IMR-90 (cell line): ENCODE measurements at regions not wholly inside any gene's neighbourhood (a gene's known extent, or its start where the extent isn't known, plus 50 kb on each side); places are given as distances from the start of the nearest gene placed in this dataset.

Source experiments
- ATAC-seq: fragments of 200-7000 bp; cut with Tn5 transposase; 2 replicates; pipeline ENCODE4 v1.9.1; 2020; ENCODE audit warnings: low read depth, mild to moderate bottlenecking, moderate library complexity
- BruUV-seq: library from RNA; stranded (reverse); fragments of 400-500 nt; replicated peaks from 2 replicates; lab custom pipeline; 2021; lab: Mats Ljungman, UMichigan
- CTCF ChIA-PET: fragments of 300-600 bp; formaldehyde crosslinking; extraction: SDS; loops from one replicate; lab custom pipeline; 2021; ENCODE audit warnings: antibody characterized with exemption; lab: Yijun Ruan, JAX
- POLR2A ChIA-PET: fragments of 300-600 bp; sonication (Branson Sonifier 250); formaldehyde crosslinking; loops from one replicate; lab custom pipeline; 2022; ENCODE audit warnings: antibody characterized with exemption; ENCODE audit not compliant: unreplicated experiment; lab: Charles Lee
- DNase-seq: peaks from one replicate; pipeline ENCODE4 v3.0.0; 2013
- H2AFZ ChIP-seq: replicated peaks from 2 replicates; pipeline ENCODE3; 2013; ENCODE audit warnings: low read length, mild to moderate bottlenecking; ENCODE audit not compliant: poor library complexity
- H2AK5ac ChIP-seq: 2 replicates; pipeline ENCODE4 v1.6.1; 2013; ENCODE audit warnings: low read depth, low read length, inconsistent platforms
- H2AK9ac ChIP-seq: replicated peaks from 2 replicates; pipeline ENCODE3; 2013; ENCODE audit warnings: mild to moderate bottlenecking, low read depth, low read length, moderate library complexity; ENCODE audit not compliant: poor library complexity
- H2BK120ac ChIP-seq: 2 replicates; pipeline ENCODE4 v1.6.1; 2013; ENCODE audit warnings: low read depth, low read length, inconsistent platforms
- H2BK15ac ChIP-seq: 3 replicates; pipeline ENCODE4 v1.6.1; 2013; ENCODE audit warnings: low read depth, low read length, inconsistent platforms
- H2BK20ac ChIP-seq: 2 replicates; pipeline ENCODE4 v1.6.1; 2013; ENCODE audit warnings: low read depth, mild to moderate bottlenecking, inconsistent platforms, low read length, moderate library complexity
- H2BK5ac ChIP-seq: 2 replicates; pipeline ENCODE4 v1.6.1; 2013; ENCODE audit warnings: mild to moderate bottlenecking, low read depth, low read length, inconsistent platforms; ENCODE audit not compliant: poor library complexity, severe bottlenecking
- H3K14ac ChIP-seq: replicated peaks from 2 replicates; pipeline ENCODE4 v1.6.1; 2013; ENCODE audit warnings: low read depth, low read length, inconsistent platforms
- H3K18ac ChIP-seq: 2 replicates; pipeline ENCODE4 v1.6.1; 2013; ENCODE audit warnings: low read depth, low read length, control low read depth
- H3K23ac ChIP-seq: 2 replicates; pipeline ENCODE4 v1.6.1; 2013; ENCODE audit warnings: low read depth, low read length, inconsistent platforms
- H3K27ac ChIP-seq: 2 replicates; pipeline ENCODE4 v1.5.1; 2013; ENCODE audit warnings: mild to moderate bottlenecking, control low read depth, low read length; ENCODE audit not compliant: insufficient read depth
- H3K27me3 ChIP-seq: 2 replicates; pipeline ENCODE4 v1.6.1; 2013; ENCODE audit warnings: low read length; ENCODE audit not compliant: control insufficient read depth, insufficient read depth
- H3K36me3 ChIP-seq: 2 replicates; pipeline ENCODE4 v1.6.1; 2013; ENCODE audit warnings: low read length, mixed read lengths; ENCODE audit not compliant: control insufficient read depth, insufficient read depth
- H3K4ac ChIP-seq: 2 replicates; pipeline ENCODE4 v1.6.1; 2013; ENCODE audit warnings: low read depth, low read length, inconsistent platforms
- H3K4me1 ChIP-seq: 2 replicates; pipeline ENCODE4 v1.6.1; 2013; ENCODE audit warnings: low read length, mixed read lengths; ENCODE audit not compliant: control insufficient read depth, insufficient read depth
- H3K4me2 ChIP-seq: 2 replicates; pipeline ENCODE4 v1.6.1; 2013; ENCODE audit warnings: low read depth, mild to moderate bottlenecking, control low read depth, low read length, moderate library complexity
- H3K4me3 ChIP-seq: 2 replicates; pipeline ENCODE4 v1.5.1; 2013; ENCODE audit warnings: low read depth, mild to moderate bottlenecking, control low read depth, low read length, moderate library complexity; ENCODE audit not compliant: insufficient read depth
- H3K56ac ChIP-seq: 2 replicates; pipeline ENCODE4 v1.6.1; 2013; ENCODE audit warnings: low read length, inconsistent platforms; ENCODE audit not compliant: insufficient read depth; ENCODE audit errors: extremely low read depth
- H3K79me1 ChIP-seq, 2 experiments: 2 replicates each; pipeline ENCODE4 v1.6.1; 2013; ENCODE audit warnings: low read length in 2 of 2, inconsistent platforms in 1 of 2, low read depth in 1 of 2
- H3K9ac ChIP-seq: 2 replicates; pipeline ENCODE4 v1.6.1; 2013; ENCODE audit warnings: low read depth, low read length, control low read depth
- H3K9me1 ChIP-seq: 2 replicates; pipeline ENCODE4 v1.6.1; 2013; ENCODE audit warnings: low read length, inconsistent platforms; ENCODE audit not compliant: insufficient read depth
- H3K9me3 ChIP-seq: 2 replicates; pipeline ENCODE4 v1.6.1; 2013; ENCODE audit warnings: low read length; ENCODE audit not compliant: control insufficient read depth, insufficient read depth
- H4K20me1 ChIP-seq: 2 replicates; pipeline ENCODE4 v1.6.1; 2013; ENCODE audit warnings: low read length, inconsistent platforms; ENCODE audit not compliant: insufficient read depth
- H4K5ac ChIP-seq: 2 replicates; pipeline ENCODE4 v1.6.1; 2013; ENCODE audit warnings: mild to moderate bottlenecking, low read depth, low read length, control low read depth
- H4K8ac ChIP-seq, 2 experiments: 2 replicates each; pipeline ENCODE4 v1.6.1; 2013; ENCODE audit warnings: low read depth in 2 of 2, low read length in 2 of 2, control low read depth in 1 of 2, inconsistent platforms in 1 of 2
- H4K91ac ChIP-seq: 2 replicates; pipeline ENCODE4 v1.6.1; 2013; ENCODE audit warnings: low read depth, low read length, inconsistent platforms; ENCODE audit not compliant: insufficient read depth
- BHLHE40 ChIP-seq: fragments of 150-350 bp; IDR thresholded peaks from 2 replicates; pipeline ENCODE4 v1.6.1; 2016; ENCODE audit warnings: mild to moderate bottlenecking, low read depth, low read length
- CEBPB ChIP-seq: IDR thresholded peaks from 2 replicates; pipeline ENCODE4 v1.6.1; 2012; ENCODE audit warnings: low read depth, low read length, improper control_type of control experiment
- CTCF ChIP-seq: conservative IDR thresholded peaks from 2 replicates; pipeline ENCODE4 v1.5.1; 2012; ENCODE audit warnings: mild to moderate bottlenecking, low read depth, low read length, improper control_type of control experiment
- MAFK ChIP-seq: IDR thresholded peaks from 2 replicates; pipeline ENCODE4 v1.6.1; 2012; ENCODE audit warnings: low read depth, low read length, improper control_type of control experiment
- MAZ ChIP-seq: IDR thresholded peaks from 2 replicates; pipeline ENCODE4 v1.6.1; 2012; ENCODE audit warnings: low read depth, mild to moderate bottlenecking, low read length, improper control_type of control experiment, moderate library complexity, borderline replicate concordance
- POLR2A ChIP-seq: IDR thresholded peaks from 2 replicates; pipeline ENCODE4 v1.6.1; 2012; ENCODE audit warnings: mild to moderate bottlenecking, low read depth, low read length
- RCOR1 ChIP-seq: IDR thresholded peaks from 2 replicates; pipeline ENCODE4 v1.6.1; 2012; ENCODE audit warnings: mild to moderate bottlenecking, low read length, improper control_type of control experiment; ENCODE audit not compliant: insufficient replicate concordance
- RFX5 ChIP-seq: IDR thresholded peaks from 2 replicates; pipeline ENCODE4 v1.8.0; 2012; ENCODE audit warnings: low read depth, mild to moderate bottlenecking, low read length, moderate library complexity
- SMC3 ChIP-seq: fragments of 150-350 bp; IDR thresholded peaks from 2 replicates; pipeline ENCODE4 v1.6.1; 2016; ENCODE audit warnings: low read depth, mild to moderate bottlenecking, antibody characterized with exemption, low read length, moderate library complexity
- WGBS, 2 experiments: methylation state at CpG; one replicate each; pipeline versions ENCODE4 v1.1.5 to v1.1.7; 2013; ENCODE audit warnings: missing lambda C conversion rate in 2 of 2; ENCODE audit not compliant: insufficient read length in 1 of 2; ENCODE audit errors: extremely low coverage in 2 of 2; 5-methylcytosine and 5-hydroxymethylcytosine counted together
- dilution Hi-C: fragments of 300-500 bp; cut with HindIII; formaldehyde crosslinking; loops from one replicate; pipeline ENCODE4 v1.14.3; 2018; ENCODE audit warnings: low sequenced_read_pairs; ENCODE audit not compliant: unreplicated experiment
- in situ Hi-C: fragments of 300-500 bp; cut with MboI; formaldehyde crosslinking; loops from 3 replicates; pipeline ENCODE4 v1.14.3; 2019; ENCODE audit warnings: low sequenced_read_pairs, inconsistent platforms, mixed read lengths
- intact Hi-C: fragments of 100-400 bp; cut with micrococcal nuclease; formaldehyde crosslinking; loops from 2 replicates; pipeline ENCODE4 v1.10.0; 2022

DNA sequence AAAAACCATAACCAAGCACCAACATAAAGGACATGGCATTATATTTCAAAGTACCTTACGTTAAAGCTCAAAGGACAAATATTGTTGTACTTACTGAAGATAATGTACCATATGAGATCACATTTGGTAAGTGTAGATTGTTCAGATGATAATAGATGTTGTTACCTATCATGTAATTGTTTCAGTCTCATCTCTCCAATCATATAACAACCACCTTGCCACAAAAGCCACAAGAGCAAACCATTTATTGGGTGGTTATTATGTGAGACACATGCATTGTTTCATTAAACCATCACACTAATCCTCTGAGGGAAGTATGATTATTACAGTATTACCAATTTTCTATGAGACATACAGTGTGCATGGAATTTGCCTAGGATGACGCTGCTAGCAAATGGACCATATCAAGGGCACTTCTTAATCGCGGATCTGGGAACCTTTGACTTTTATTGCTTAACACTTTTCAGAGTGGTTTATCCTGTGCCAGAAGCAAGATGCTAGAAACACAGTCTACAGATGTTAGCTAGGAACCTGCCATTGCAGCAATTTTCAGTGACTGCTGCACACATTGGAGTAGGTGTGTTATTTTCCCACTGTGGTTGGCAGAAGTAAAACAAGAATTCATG is 149.8 kb upstream of the AKIRIN2 start:
- dilution Hi-C loops (no loop called here), intact Hi-C loops (no loop called here), in situ Hi-C loops (no loop called here)
- DNase-seq = no peak
- Histone ChIP-seq H2BK20ac (no peak overlapping the region), H2BK120ac (no peak overlapping the region), H4K91ac (no peak overlapping the region), H3K23ac (no peak overlapping the region), H3K9me3 (no peaks in the 10 kb centered on the region), H3K18ac (no peak overlapping the region), H3K56ac (no peak overlapping the region), H2BK15ac (no peak overlapping the region), H2AK9ac (no peak overlapping the region), H3K4ac (no peak overlapping the region), H3K36me3 (no peaks in the 10 kb centered on the region), H3K4me1 (no peaks in the 10 kb centered on the region), H3K27me3 (peaks cover 12% of the 10 kb centered on the region; the same call in 1 of the 2 replicates), H3K4me2 (no peak overlapping the region), H3K27ac (no peak overlapping the region), H4K5ac (no peak overlapping the region), H2BK5ac (no peak overlapping the region), H2AFZ (no peak overlapping the region), H3K4me3 (no peak overlapping the region), H3K79me1 (no peaks in the 10 kb centered on the region), H4K20me1 (no peaks in the 10 kb centered on the region), H2AK5ac (no peak overlapping the region), H3K9ac (no peak overlapping the region), H3K9me1 (no peaks in the 10 kb centered on the region), H3K14ac (no peak overlapping the region), H4K8ac (no peak overlapping the region)
- TF ChIP-seq SMC3 (no peak), MAZ (no peak), POLR2A (no peak), RFX5 (no peak), RCOR1 (no peak), CTCF (no peak), BHLHE40 (no peak), CEBPB (no peak), MAFK (no peak)
- ChIA-PET CTCF (interaction anchor here (0.6 kb wide), 1 partner anchor 63 kb away, joined by 4 read pairs; no protein-coding TSS in a partner anchor), POLR2A (no interaction called here)
- no peak for ATAC-seq
- no CpG with 5 or more reads among the region's 4 CpGs for WGBS, 2 experiments
- BruUV-seq = no TSS peak
